Stimulated activated naive B cell treated with anti-CD40 and anti-IgM and Interleukin-4, amounts not matched to agents 10 μg/mL and 1 μg/mL and 100 μg/mL, for 72 hours (primary cell): ENCODE measurements at regions not wholly inside any gene's neighbourhood (a gene's known extent, or its start where the extent isn't known, plus 50 kb on each side); places are given as distances from the start of the nearest gene placed in this dataset.
"Not testable (repeated sequence)": the region's sequence is repeated elsewhere in the genome, so short reads cannot be mapped to it uniquely, and the experiment has no call there.

Source experiments
- ATAC-seq, 2 donors: fragments of 150-1000 bp; cut with Tn5 transposase; replicated peaks; 2 replicates each; pipeline ENCODE4 v1.10.0; 2021; ENCODE audit warnings: moderate library complexity in 1 of 2
- DNase-seq: peaks from one replicate; pipeline ENCODE4 v3.0.0; 2021
- H3K27ac Mint-ChIP-seq: one replicate; pipeline ENCODE4 v1.8.0; 2022; ENCODE audit warnings: mild to moderate bottlenecking, mixed read lengths
- H3K27me3 Mint-ChIP-seq, 2 donors: one replicate each; pipeline ENCODE4 v1.8.0; 2022; ENCODE audit warnings: mixed read lengths in 2 of 2
- H3K36me3 Mint-ChIP-seq, 2 donors: one replicate each; pipeline ENCODE4 v1.8.0; 2022; ENCODE audit warnings: mixed read lengths in 2 of 2, mild to moderate bottlenecking in 1 of 2
- H3K4me1 Mint-ChIP-seq, 2 donors: one replicate each; pipeline ENCODE4 v1.8.0; 2022; ENCODE audit warnings: mixed read lengths in 2 of 2, mild to moderate bottlenecking in 1 of 2
- H3K4me3 Mint-ChIP-seq, 2 donors: one replicate each; pipeline ENCODE4 v1.8.0; 2022; ENCODE audit warnings: mild to moderate bottlenecking in 2 of 2, mixed read lengths in 2 of 2, moderate library complexity in 1 of 2
- H3K9me3 Mint-ChIP-seq, 2 donors: one replicate each; pipeline ENCODE4 v1.8.0; 2022; ENCODE audit warnings: mixed read lengths in 2 of 2, mild to moderate bottlenecking in 1 of 2

DNA sequence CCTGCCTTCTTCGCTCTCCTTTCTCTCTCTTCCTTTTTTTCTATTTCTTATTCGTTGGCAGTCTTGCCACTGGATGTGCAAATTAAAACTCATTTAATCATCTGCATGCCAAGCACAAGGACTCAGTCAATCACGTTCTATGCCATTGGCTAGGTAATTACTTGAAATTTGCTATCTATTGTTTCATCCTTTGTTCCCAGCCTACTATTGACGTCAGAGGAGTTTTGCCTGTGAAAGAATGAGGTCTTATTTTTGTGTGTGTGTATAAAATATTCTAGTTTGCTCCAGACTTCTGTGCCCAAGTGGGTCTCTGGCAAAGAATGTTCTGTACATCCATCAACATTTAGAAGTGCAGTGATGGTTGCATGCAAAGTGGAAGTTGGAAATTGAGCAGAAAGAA lies 132.3 kb upstream of the DOK5 start:
- Mint-ChIP-seq H3K36me3 (peaks cover 0 to 1% of the 10 kb centered on the region in 2 donors), H3K4me3 (no peak overlapping the region), H3K9me3 (peaks cover 4 to 6% of the 10 kb centered on the region in 2 donors), H3K4me1 (no peaks in the 10 kb centered on the region), H3K27me3 (no peaks in the 10 kb centered on the region), H3K27ac (no peak overlapping the region)
- ATAC-seq = no peak
- DNase-seq = no peak

DNA sequence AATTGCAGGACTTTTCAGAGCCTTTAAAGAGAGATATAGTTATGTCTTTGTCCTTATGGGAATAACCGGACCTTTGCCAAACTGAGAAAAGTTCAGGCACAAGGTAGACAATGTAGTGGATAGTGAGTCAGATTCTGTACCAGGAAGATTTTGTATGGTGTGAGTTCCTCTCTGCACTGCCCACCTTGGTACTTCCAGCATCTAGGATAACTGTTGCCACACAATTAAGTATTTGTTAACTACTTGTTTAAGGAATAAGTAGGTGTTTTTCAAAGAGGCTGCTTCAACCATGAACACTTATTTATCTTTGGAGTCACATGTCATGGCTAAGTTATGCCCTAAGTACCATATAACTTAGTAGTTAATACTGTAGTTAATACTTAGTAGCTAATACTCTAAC lies 131.8 kb upstream of the DOK5 start:
- Mint-ChIP-seq H3K36me3 (peaks cover 0 to 1% of the 10 kb centered on the region in 2 donors), H3K4me3 (no peak overlapping the region), H3K27me3 (peaks cover 0 to 2% of the 10 kb centered on the region in 2 donors), H3K4me1 (no peaks in the 10 kb centered on the region), H3K27ac (no peak overlapping the region), H3K9me3 (peaks cover 4 to 9% of the 10 kb centered on the region in 2 donors)
- no peak for ATAC-seq
- DNase-seq = no peak

DNA sequence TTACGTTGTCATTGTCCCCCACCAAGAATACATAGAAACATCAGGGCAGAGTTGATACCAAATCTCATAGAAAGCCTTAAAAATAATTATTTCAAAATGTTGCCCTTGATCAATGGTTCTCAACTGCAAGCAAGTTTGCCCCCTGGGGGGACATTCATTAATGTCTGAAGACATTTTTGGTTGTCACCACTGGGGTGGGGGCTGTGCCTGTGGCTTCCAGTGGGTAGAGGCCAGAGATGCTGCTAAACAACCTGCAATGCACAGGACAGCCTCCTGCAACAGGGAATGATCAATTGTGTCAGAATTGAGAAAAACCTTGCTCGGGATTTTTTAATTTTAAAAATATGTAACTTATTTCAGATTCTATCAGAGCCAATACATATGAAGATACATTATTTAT lies 130.6 kb upstream of the DOK5 start:
- H3K27ac Mint-ChIP-seq = no peak overlapping the region
- H3K36me3 Mint-ChIP-seq = peaks cover 0 to 1% of the 10 kb centered on the region in 2 donors
- no peak for ATAC-seq

DNA sequence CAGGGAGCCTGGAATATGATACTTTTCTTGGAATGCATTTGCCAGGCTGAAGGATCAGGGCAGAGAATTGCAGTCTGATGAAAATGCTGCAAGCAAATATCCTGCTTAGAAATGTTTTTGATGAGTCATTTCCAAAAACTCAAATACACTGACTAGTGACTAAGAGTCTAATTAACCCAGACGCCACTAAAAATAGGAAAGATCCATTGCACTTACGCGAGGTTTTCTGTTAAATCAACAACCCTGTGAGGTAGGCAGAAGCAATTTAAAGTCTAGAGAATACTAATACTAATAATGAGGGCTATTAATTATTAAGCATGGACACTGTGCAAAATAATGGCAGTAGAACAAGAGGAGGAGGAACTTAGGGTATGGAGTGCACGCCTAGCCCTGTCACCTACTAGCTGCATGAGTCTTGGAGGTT lies 130.1 kb upstream of the DOK5 start:
- Mint-ChIP-seq H3K27me3 (peaks cover 0 to 5% of the 10 kb centered on the region in 2 donors), H3K4me3 (no peak overlapping the region), H3K36me3 (peaks cover 0 to 1% of the 10 kb centered on the region in 2 donors), H3K4me1 (no peaks in the 10 kb centered on the region), H3K9me3 (peaks cover 4 to 12% of the 10 kb centered on the region in 2 donors), H3K27ac (no peak overlapping the region)
- ATAC-seq (no peak), DNase-seq (no peak)

More for the DNA sequence above, 130.6 kb upstream of the DOK5 start:
- peaks cover 4 to 12% of the 10 kb centered on the region in 2 donors for H3K9me3 Mint-ChIP-seq
- H3K27me3 Mint-ChIP-seq = peaks cover 0 to 5% of the 10 kb centered on the region in 2 donors
- H3K4me3 Mint-ChIP-seq = no peak overlapping the region
- no peaks in the 10 kb centered on the region for H3K4me1 Mint-ChIP-seq
- DNase-seq = no peak

DNA sequence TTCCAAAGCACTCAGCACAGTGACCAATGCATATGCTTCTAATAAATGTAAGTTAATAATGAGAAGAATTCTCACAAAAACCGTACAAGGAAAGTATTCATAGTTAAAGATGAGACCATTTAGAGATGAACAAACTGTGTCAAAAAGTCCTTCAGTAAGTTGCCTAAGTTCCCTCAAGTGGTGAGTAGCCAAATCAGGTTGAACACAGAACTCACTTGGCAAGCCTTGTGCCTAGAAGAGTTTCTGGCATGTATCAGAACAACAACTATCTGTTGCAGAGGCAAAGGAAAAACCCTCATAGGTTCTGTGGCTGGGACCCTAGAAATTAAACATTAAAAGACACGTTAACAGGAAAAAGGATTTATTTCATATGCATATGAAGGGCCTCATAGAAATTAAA lies 129.6 kb upstream of the DOK5 start:
- ATAC-seq (no peak), DNase-seq (no peak)
- Mint-ChIP-seq H3K4me1 (no peaks in the 10 kb centered on the region), H3K9me3 (peaks cover 4 to 12% of the 10 kb centered on the region in 2 donors), H3K36me3 (peaks cover 0 to 1% of the 10 kb centered on the region in 2 donors), H3K27me3 (peaks cover 0 to 5% of the 10 kb centered on the region in 2 donors), H3K27ac (no peak overlapping the region), H3K4me3 (no peak overlapping the region)

DNA sequence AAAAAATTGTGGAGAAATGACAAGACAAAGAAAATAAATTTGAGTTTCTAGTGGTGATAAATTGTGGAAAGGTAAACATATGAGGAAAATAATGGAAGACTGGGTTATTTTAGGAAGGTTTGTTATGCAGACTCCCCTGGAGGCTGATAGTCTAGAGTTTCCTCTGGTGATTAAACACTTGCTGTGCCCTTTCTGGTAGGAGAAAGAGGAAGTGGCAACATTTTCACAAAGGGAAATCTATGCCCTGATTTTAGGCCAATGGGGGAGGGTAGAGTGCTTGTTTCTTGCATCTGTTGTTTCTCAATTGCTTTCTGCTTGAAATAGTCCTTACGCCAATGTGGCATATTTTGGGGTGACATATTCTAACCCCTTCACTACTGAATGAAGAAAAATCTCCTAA lies 129.1 kb upstream of the DOK5 start:
- Mint-ChIP-seq H3K4me1 (no peaks in the 10 kb centered on the region), H3K9me3 (peaks cover 4 to 12% of the 10 kb centered on the region in 2 donors), H3K27me3 (peaks cover 0 to 5% of the 10 kb centered on the region in 2 donors), H3K36me3 (peaks cover 0 to 1% of the 10 kb centered on the region in 2 donors), H3K4me3 (no peak overlapping the region), H3K27ac (no peak overlapping the region)
- DNase-seq = no peak
- no peak for ATAC-seq

DNA sequence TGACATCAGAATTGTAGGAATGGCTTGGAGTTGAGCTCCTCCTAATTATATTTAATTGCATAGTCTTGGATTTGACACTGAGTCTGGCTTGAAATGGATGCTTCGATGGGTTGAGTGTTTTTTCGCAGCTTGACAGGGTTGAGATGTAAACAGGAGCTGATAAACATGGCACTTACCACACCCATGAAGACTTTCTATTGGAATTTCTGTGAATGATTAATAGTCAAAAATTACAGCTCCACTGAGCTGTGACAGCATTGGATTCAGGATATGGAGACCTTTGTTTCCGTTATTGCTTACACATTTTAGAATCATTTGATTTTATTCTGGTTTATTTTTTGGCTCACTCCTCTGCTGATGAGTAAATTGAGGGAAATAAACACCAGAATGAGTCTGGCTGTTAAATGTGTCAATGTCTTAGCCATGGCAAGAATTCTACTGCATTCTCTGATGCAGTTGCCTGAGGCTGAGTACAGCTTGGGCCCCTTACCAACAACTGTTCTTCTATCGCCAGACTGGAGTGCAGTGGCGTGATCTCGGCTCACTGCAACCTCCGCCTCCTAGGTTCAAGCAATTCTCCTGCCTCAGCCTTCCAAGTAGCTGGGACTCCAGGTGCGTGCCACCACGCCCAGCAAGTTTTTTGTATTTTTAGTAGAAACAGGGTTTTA lies 128.1 kb upstream of the DOK5 start:
- peaks cover 0 to 5% of the 10 kb centered on the region in 2 donors for H3K27me3 Mint-ChIP-seq
- no peak overlapping the region for H3K4me3 Mint-ChIP-seq
- H3K36me3 Mint-ChIP-seq = peaks cover 0 to 1% of the 10 kb centered on the region in 2 donors
- H3K9me3 Mint-ChIP-seq = peaks cover 4 to 12% of the 10 kb centered on the region in 2 donors
- DNase-seq (no peak), ATAC-seq (no peak)
- no peaks in the 10 kb centered on the region for H3K4me1 Mint-ChIP-seq
- no peak overlapping the region for H3K27ac Mint-ChIP-seq

DNA sequence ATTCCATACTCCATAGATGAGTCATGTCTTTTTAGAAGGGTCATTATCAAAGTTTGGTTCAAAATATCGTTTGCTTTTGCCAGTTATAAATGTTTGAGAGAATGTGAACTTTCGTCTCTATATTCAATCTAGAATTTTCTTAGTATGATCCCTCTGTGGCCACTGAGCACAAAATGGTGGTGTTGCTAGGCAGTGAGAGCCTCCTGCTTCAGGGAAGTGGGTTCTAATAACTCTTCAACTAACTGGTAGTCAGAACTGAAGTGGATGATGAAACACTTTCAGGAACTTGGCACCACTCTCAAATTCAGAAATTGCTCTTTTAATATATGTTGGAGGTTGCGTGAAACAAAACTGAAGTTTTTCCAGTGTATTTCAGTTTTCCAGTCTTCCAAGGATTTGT lies 125.0 kb upstream of the DOK5 start:
- H3K9me3 Mint-ChIP-seq = peaks cover 1 to 12% of the 10 kb centered on the region in 2 donors
- H3K4me3 Mint-ChIP-seq = no peak overlapping the region
- DNase-seq = no peak
- no peak for ATAC-seq
- H3K27me3 Mint-ChIP-seq = peaks cover 0 to 5% of the 10 kb centered on the region in 2 donors
- H3K27ac Mint-ChIP-seq = no peak overlapping the region
- H3K4me1 Mint-ChIP-seq = no peaks in the 10 kb centered on the region
- H3K36me3 Mint-ChIP-seq = no peaks in the 10 kb centered on the region

DNA sequence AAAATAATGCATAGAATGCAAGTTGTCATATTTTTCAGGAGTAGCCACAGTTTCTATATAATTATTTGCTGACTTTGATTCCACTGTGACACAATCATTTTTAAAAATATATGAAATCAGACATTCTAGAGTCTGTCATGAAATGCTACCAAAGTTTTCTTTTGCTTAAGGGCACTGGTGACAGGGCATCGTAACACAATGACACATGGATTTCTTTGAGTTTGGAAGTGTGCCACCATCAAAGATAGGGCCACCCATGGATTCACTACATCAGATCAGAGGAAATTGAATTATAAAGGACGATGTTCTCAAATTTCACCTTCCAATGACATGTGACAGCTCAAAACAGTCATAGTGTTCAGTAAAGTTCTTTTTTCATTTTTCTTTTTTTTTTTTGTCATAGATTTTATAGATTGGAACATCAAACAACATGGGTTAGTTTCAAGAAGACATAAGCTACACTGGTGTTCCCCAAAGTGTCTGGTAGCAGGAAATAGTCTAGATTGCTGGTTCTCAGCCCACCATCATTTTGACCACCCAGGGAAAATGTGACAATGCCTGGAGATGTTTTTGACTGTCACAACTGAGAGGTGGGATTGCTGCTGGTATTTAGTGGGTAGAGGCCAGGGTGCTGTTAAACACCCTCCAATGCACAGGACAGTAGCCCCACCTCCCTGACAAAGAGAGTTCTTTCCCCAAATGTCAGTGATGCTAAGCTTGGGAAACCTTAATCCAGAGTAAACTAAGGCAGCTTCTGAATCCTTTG lies 123.8 kb upstream of the DOK5 start:
- ATAC-seq = no peak
- H3K4me1 Mint-ChIP-seq = no peaks in the 10 kb centered on the region
- H3K4me3 Mint-ChIP-seq = no peak overlapping the region
- DNase-seq = no peak
- peaks cover 1 to 12% of the 10 kb centered on the region in 2 donors for H3K9me3 Mint-ChIP-seq
- H3K27ac Mint-ChIP-seq = no peak overlapping the region
- H3K27me3 Mint-ChIP-seq = peaks cover 0 to 5% of the 10 kb centered on the region in 2 donors
- no peaks in the 10 kb centered on the region for H3K36me3 Mint-ChIP-seq

DNA sequence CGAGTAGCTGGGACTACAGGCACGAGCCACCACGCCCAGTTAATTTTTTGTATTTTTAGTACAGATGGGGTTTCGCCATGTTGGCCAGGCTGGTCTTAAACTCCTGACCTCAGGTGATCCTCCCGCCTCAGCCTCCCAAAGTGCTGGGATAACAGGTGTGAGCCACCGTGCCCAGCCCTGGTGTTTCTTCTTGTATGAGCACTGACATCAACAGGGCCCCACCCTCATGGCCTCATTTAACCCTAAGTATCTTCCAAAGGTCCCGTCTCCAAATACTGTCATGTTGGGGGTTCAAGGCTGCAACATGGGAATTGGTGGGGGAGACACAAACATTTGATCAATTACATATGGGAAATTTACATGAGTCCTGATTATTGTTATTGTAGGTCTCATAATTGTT lies 122.9 kb upstream of the DOK5 start:
- H3K9me3 Mint-ChIP-seq, H3K4me1 Mint-ChIP-seq, H3K36me3 Mint-ChIP-seq, H3K4me3 Mint-ChIP-seq, ATAC-seq, H3K27me3 Mint-ChIP-seq, DNase-seq, H3K27ac Mint-ChIP-seq: not testable (repeated sequence)

DNA sequence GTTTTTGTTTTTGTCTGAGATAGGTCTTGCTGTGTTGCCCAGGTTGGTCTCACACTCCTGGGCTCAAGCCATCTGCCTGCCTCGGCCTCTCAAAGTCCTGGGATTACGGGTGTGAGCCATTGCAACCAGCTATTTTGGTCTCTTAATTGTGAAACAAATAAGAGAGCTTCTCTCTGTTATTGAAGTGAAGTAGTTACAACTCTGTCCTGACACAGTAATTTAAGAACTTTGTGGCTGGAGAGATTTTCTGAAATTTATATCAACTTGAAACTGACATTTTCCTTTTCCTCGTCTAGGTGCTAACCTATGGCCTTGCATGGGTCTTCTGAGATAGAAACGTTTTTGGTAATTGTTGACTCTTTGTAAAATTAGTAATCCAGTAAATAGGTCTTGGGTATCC lies 122.1 kb upstream of the DOK5 start:
- no peak overlapping the region for H3K4me3 Mint-ChIP-seq
- H3K4me1 Mint-ChIP-seq = no peaks in the 10 kb centered on the region
- ATAC-seq (no peak), DNase-seq (no peak)
- H3K27me3 Mint-ChIP-seq = peaks cover 0 to 5% of the 10 kb centered on the region in 2 donors
- H3K27ac Mint-ChIP-seq = no peak overlapping the region
- peaks cover 0 to 6% of the 10 kb centered on the region in 2 donors for H3K9me3 Mint-ChIP-seq
- H3K36me3 Mint-ChIP-seq = no peaks in the 10 kb centered on the region

DNA sequence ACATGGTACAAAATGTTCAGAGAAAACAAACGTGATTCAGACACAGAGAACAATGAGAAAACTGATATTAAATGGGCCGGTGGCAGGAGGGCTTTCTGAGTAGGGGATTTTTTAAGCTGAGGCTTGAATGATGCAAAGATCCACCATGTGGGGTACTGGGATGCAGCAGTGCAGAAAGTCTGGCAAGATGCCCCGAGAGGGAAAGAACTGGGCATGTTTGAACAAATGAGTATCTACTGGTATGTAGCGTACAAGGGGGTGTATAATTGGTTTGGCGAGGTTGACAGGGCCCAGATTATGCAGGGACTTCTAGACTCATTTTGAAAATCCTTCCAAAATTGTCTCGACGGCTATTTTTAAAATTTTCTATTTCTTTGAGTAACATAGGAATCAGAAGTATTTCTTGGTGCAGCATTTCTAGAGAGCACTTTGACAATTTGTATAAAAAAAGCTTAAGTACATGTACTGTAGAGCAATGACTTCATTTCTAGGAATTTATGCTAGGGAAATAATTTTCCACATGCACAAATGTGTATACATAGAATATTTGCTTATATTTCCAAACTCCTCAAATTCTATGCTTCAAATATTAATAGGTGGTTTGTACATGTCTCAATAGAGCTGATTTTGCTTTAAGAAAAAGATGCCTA lies 119.6 kb upstream of the DOK5 start:
- H3K9me3 Mint-ChIP-seq = no peaks in the 10 kb centered on the region
- no peak for ATAC-seq
- no peaks in the 10 kb centered on the region for H3K36me3 Mint-ChIP-seq

DNA sequence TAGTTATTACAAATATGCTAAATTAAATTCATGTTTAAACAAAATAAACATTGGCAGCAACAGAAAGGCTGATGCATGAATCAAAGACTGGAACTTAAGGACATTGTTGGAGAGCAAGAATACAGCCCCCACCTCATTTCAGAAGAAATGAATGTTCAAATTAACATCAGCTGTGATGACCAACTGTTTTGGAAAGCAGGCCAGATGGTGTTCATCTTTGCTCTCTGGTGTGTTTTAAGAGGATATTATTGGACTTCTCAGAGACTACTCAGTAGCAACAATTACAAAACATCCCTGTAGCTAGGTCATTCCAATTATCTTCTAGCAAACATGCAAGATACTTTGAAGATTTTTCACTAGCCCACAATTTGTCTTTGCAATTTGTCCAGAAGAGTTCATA lies 118.6 kb upstream of the DOK5 start:
- no peak for ATAC-seq
- Mint-ChIP-seq H3K27me3 (no peaks in the 10 kb centered on the region), H3K27ac (no peak overlapping the region), H3K4me3 (no peak overlapping the region), H3K9me3 (no peaks in the 10 kb centered on the region), H3K4me1 (no peaks in the 10 kb centered on the region), H3K36me3 (no peaks in the 10 kb centered on the region)
- DNase-seq = no peak

More for the DNA sequence above, 119.6 kb upstream of the DOK5 start:
- DNase-seq = no peak
- H3K27ac Mint-ChIP-seq = no peak overlapping the region
- no peak overlapping the region for H3K4me3 Mint-ChIP-seq
- H3K4me1 Mint-ChIP-seq = no peaks in the 10 kb centered on the region
- H3K27me3 Mint-ChIP-seq = no peaks in the 10 kb centered on the region

DNA sequence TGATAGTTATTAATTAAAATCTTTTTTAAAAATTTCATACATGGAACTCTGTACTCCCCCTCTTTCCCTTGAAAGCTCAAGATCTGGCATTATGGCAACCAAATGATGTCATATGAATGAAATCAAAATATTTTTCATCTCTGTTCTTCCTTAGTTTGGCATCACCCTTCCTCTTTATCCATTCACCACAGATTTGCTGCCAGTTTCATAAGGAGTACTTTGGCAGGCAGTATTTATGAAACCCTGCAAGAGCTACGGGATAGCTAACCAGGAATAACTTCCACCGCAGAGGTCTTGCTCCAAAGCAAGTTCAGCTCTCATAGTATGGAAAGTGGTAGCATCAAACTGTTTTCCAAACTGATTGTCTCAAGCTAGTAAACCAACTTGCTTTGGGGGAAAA lies 113.9 kb upstream of the DOK5 start:
- Mint-ChIP-seq H3K4me3 (no peak overlapping the region), H3K27me3 (peaks cover 0 to 6% of the 10 kb centered on the region in 2 donors), H3K36me3 (no peaks in the 10 kb centered on the region), H3K4me1 (no peaks in the 10 kb centered on the region), H3K9me3 (no peaks in the 10 kb centered on the region), H3K27ac (no peak overlapping the region)
- ATAC-seq = no peak
- DNase-seq = no peak
